MG63 (cell line): ENCODE measurements at regions not wholly inside any gene's neighbourhood (a gene's known extent, or its start where the extent isn't known, plus 50 kb on each side); places are given as distances from the start of the nearest gene placed in this dataset.
"Not testable (repeated sequence)": the region's sequence is repeated elsewhere in the genome, so short reads cannot be mapped to it uniquely, and the experiment has no call there.

Experiments
- DNase-seq: peaks from one replicate; pipeline ENCODE4 v3.0.0-alpha.2; 2020
- H3K27me3 ChIP-seq: fragments of 250-450 bp; sonication (Bioruptor Pico); 2 replicates; pipeline ENCODE4 v1.5.1; 2020; ENCODE audit warnings: mild to moderate bottlenecking, moderate library complexity
- H3K36me3 ChIP-seq: fragments of 250-450 bp; sonication (Bioruptor Pico); 2 replicates; pipeline ENCODE4 v1.5.1; 2020; ENCODE audit warnings: mild to moderate bottlenecking, moderate library complexity
- H3K4me3 ChIP-seq: fragments of 250-450 bp; sonication (Bioruptor Pico); 2 replicates; pipeline ENCODE4 v1.5.1; 2020; ENCODE audit warnings: mild to moderate bottlenecking, moderate library complexity
- H3K9me3 ChIP-seq: fragments of 250-450 bp; sonication (Bioruptor Pico); 2 replicates; pipeline ENCODE4 v1.5.1; 2020; ENCODE audit warnings: mild to moderate bottlenecking, moderate library complexity

- Histone ChIP-seq H3K36me3 (no peaks in the 10 kb centered on the region), H3K4me3 (no peak overlapping the region), H3K27me3 (no peaks in the 10 kb centered on the region), H3K9me3 (no peaks in the 10 kb centered on the region)
- DNase-seq: no peak
Observed at GRCh38 chr4:159410076-159410777, 307.3 kb downstream of the RAPGEF2 start.

GRCh38 chr4:159410891-159411290 lies 308.0 kb downstream of the RAPGEF2 start:
- DNase-seq: no peak
- Histone ChIP-seq H3K9me3 (no peaks in the 10 kb centered on the region), H3K36me3 (no peaks in the 10 kb centered on the region), H3K27me3 (no peaks in the 10 kb centered on the region), H3K4me3 (no peak overlapping the region)

- DNase-seq: no peak
- Histone ChIP-seq H3K27me3 (no peaks in the 10 kb centered on the region), H3K36me3 (no peaks in the 10 kb centered on the region), H3K4me3 (no peak overlapping the region), H3K9me3 (no peaks in the 10 kb centered on the region)
Observed at GRCh38 chr4:159413306-159413943, 310.5 kb downstream of the RAPGEF2 start.

- H3K36me3 ChIP-seq: no peaks in the 10 kb centered on the region
- 0 out of 2 replicates have a peak, but pooled peaks cover 2% of the 10 kb centered on the region for H3K9me3 ChIP-seq
- H3K27me3 ChIP-seq: no peaks in the 10 kb centered on the region
- no peak overlapping the region for H3K4me3 ChIP-seq
- no peak for DNase-seq
Observed at GRCh38 chr4:159414305-159414704, 311.4 kb downstream of the RAPGEF2 start.

DNA sequence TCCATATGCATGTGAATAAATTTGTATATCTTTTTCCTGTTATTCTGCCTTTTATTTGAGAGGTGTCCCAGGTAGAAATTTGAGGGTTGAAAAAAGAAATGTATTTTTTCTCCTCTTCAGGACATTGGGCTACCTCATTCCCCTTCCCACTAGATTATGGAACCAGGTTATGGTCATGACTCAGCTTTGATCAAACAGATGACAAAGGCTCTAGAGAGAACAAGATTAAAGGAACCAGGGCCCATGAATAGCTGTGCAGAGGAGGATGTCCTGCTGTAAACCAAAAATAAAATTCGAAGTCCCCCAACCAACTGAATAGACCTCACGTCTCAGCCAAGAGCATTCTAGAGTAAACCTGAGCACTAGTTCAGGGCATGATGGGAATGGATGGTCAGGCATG lies 313.2 kb downstream of the RAPGEF2 start:
- H3K36me3 ChIP-seq: no peaks in the 10 kb centered on the region
- H3K4me3 ChIP-seq: no peak overlapping the region
- no peaks in the 10 kb centered on the region for H3K27me3 ChIP-seq
- H3K9me3 ChIP-seq: peaks cover 2% of the 10 kb centered on the region; the same call in 1 of the 2 replicates
- no peak for DNase-seq

DNA sequence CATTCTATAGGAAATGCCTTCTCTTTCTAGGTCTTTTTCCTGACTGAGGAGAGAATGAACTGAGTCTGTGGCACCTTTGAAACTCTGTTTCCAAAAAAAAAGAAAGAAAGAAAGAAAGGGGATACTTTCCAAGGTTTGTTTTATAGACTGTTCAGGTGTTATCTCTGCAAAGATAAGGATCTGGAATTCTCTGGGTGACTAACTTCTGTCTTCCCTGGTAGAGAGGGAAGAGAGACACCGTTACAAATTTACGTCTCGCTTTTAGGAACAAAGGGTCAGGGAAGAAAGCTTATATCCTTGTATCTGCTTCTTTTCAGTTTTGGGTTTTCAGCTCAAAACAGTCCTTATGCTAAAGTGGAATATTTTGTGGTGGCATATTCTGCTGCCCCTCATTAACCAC lies 314.1 kb downstream of the RAPGEF2 start:
- Histone ChIP-seq H3K36me3 (no peaks in the 10 kb centered on the region), H3K9me3 (peaks cover 2% of the 10 kb centered on the region; the same call in 1 of the 2 replicates), H3K4me3 (no peak overlapping the region), H3K27me3 (no peaks in the 10 kb centered on the region)
- DNase-seq: no peak

- Histone ChIP-seq H3K4me3 (no peak overlapping the region), H3K9me3 (peaks cover 2% of the 10 kb centered on the region; the same call in 1 of the 2 replicates), H3K27me3 (no peaks in the 10 kb centered on the region), H3K36me3 (no peaks in the 10 kb centered on the region)
- no peak for DNase-seq
Observed at GRCh38 chr4:159420162-159421057, 317.5 kb downstream of the RAPGEF2 start.

GRCh38 chr4:159421058-159421419 lies 318.2 kb downstream of the RAPGEF2 start:
- H3K4me3 ChIP-seq, H3K9me3 ChIP-seq, H3K27me3 ChIP-seq, DNase-seq, H3K36me3 ChIP-seq: not testable (repeated sequence)

- no peaks in the 10 kb centered on the region for H3K27me3 ChIP-seq
- H3K36me3 ChIP-seq: no peaks in the 10 kb centered on the region
- no peak overlapping the region for H3K4me3 ChIP-seq
- no peak for DNase-seq
- H3K9me3 ChIP-seq: peaks cover 2% of the 10 kb centered on the region; the same call in 1 of the 2 replicates
Observed at GRCh38 chr4:159422019-159422418, 319.1 kb downstream of the RAPGEF2 start.

DNA sequence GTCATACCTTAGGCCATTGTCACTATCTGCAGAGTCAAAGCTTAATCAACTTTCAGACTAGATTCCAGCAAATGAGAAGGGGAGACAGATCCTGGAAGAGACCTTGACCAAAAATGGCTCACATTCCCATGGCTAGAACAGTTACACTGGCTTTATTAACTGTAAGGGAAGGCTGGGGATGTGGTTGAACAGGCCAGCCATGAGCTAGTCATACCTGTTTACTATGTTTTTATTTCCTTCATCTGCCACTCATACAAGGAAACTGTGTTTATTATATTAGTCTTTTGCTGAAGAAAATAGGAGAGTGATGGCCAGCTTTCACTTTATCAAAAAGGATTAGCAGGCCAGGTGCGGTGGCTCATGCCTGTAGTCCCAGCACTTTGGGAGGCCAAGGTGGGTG lies 319.7 kb downstream of the RAPGEF2 start:
- no peaks in the 10 kb centered on the region for H3K27me3 ChIP-seq
- no peak overlapping the region for H3K4me3 ChIP-seq
- no peaks in the 10 kb centered on the region for H3K36me3 ChIP-seq
- peaks cover 2% of the 10 kb centered on the region; the same call in 1 of the 2 replicates for H3K9me3 ChIP-seq
- DNase-seq: no peak

DNA sequence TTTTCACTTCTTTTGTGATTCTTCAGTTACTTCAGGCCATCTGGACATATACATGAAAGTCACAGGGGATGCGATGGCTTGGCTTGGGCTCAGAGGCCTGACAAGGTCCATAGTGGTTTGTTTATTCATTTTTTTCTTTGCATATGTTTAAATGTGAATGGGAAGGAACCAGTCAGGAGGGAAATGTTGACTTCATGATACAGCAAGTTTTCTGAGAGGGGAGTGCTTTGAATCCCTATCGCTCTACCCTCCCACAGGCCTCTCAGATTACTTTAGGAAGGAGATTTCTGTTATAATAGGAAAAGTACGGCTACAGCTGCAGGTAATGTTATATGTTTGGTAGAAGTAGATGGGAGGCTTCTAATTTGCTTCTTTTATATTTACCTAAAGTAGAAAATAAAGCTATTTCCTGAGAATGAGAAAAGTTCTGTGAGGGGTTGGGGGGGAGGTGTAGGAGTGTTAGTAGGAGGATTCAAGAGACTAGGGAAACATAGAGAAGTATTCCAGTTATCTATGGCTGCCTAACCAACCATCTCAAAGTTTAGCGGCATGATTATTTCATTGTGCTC lies 322.9 kb downstream of the RAPGEF2 start:
- Histone ChIP-seq H3K27me3 (no peaks in the 10 kb centered on the region), H3K9me3 (no peaks in the 10 kb centered on the region), H3K36me3 (no peaks in the 10 kb centered on the region), H3K4me3 (no peak overlapping the region)
- no peak for DNase-seq

GRCh38 chr4:159428293-159428692 lies 325.4 kb downstream of the RAPGEF2 start:
- Histone ChIP-seq H3K9me3 (no peaks in the 10 kb centered on the region), H3K4me3 (no peak overlapping the region), H3K27me3 (no peaks in the 10 kb centered on the region), H3K36me3 (no peaks in the 10 kb centered on the region)
- DNase-seq: no peak

- Histone ChIP-seq H3K36me3 (no peaks in the 10 kb centered on the region), H3K4me3 (no peak overlapping the region), H3K27me3 (no peaks in the 10 kb centered on the region), H3K9me3 (no peaks in the 10 kb centered on the region)
- DNase-seq: no peak
Observed at GRCh38 chr4:159428975-159429692, 326.3 kb downstream of the RAPGEF2 start.

GRCh38 chr4:159429693-159430035 lies 326.8 kb downstream of the RAPGEF2 start:
- Histone ChIP-seq H3K36me3 (no peaks in the 10 kb centered on the region), H3K4me3 (no peak overlapping the region), H3K27me3 (no peaks in the 10 kb centered on the region), H3K9me3 (no peaks in the 10 kb centered on the region)
- DNase-seq: no peak

DNA sequence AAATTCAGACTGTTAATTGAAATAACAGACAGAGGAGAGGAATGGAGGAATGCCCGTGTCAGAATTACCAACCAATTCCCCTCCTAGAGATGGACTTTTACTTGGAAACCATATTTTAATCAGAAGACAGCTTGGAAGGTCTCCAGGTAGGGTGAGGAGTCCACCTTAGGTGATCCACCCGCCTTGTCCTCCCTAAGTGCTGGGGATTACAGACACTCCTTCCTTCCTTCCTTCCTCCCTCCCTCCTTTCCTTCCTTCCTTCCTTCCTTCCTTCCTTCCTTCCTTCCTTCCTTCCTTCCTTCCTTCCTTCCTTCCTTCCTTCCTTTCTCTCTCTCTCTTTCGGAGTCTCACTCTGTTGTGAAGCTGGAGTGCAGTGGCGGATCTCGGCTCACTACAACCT lies 328.0 kb downstream of the RAPGEF2 start:
- no peak for DNase-seq
- Histone ChIP-seq H3K36me3 (no peaks in the 10 kb centered on the region), H3K27me3 (no peaks in the 10 kb centered on the region), H3K4me3 (no peak overlapping the region), H3K9me3 (no peaks in the 10 kb centered on the region)

DNA sequence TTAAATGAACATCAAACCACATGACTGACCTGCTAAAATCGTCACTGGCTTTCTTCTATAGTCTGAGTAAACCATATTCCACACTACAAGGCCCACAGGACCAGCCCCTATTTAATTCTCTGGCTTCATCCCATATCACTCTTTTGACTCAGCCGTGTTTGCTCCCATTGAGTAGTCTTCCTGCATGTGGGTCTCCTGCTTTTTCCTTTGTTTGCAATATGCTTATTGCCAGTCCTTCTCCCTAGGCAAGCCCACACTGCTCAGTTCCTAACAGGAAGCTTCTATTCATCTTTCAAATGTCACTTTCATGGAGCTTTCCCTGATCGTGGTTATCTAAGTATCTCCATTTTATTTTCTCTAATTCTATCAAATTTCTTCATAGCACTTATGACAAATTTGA lies 329.6 kb downstream of the RAPGEF2 start:
- DNase-seq: no peak
- H3K27me3 ChIP-seq: no peaks in the 10 kb centered on the region
- no peak overlapping the region for H3K4me3 ChIP-seq
- no peaks in the 10 kb centered on the region for H3K9me3 ChIP-seq
- no peaks in the 10 kb centered on the region for H3K36me3 ChIP-seq

- no peak for DNase-seq
- Histone ChIP-seq H3K27me3 (no peaks in the 10 kb centered on the region), H3K36me3 (no peaks in the 10 kb centered on the region), H3K9me3 (no peaks in the 10 kb centered on the region), H3K4me3 (no peak overlapping the region)
Observed at GRCh38 chr4:159433337-159433736, 330.5 kb downstream of the RAPGEF2 start.
